GM19455 (cell line): ENCODE measurements at regions not wholly inside any gene's neighbourhood (a gene's known extent, or its start where the extent isn't known, plus 50 kb on each side); places are given as distances from the start of the nearest gene placed in this dataset.
"Not testable (repeated sequence)": the region's sequence is repeated elsewhere in the genome, so short reads cannot be mapped to it uniquely, and the experiment has no call there.

ENCODE experiments used
- ATAC-seq: cut with Tn5 transposase; IDR thresholded peaks from one replicate; pipeline ENCODE4 v1.9.1; 2021; ENCODE audit not compliant: unreplicated experiment

DNA sequence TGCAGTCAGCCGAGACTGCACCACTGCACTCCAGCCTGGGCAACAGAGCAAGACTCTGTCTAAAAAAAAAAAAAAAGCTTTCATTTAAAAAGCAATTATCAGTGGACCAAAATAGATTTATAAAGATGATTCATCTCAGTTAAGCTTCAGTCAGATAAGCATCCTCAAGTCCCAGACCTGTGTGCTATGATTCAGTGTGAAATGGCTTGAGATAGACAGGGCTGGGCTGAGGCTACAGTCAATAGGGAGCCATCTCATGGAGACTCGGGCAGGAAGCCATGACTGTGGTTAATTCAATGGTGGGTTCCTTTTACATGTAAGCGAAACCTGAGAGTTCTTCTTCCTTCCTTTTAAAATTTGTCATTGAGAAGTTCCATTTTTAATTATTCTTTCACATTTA, 276.0 kb downstream of the TFAP2A start:
- no peak for ATAC-seq

DNA sequence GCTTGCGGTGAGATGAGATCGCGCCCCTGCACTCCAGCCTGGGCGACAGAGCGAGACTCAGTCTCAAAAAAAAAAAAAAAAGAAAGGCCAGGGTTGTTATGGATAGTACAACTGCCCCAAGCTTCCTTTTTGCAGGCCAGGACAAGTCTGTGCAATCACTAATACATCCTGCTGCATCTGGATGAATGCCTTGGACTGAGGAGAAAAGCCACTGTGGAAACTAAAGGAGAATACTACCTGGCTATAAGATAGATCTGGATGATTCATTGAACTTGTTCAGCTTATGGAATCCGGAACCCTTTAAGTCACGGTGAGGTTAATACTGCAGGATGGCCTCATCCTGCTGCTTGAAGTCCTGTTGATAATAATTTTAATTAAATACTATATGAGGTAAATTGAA, 278.2 kb downstream of the TFAP2A start:
- ATAC-seq, result no peak

DNA sequence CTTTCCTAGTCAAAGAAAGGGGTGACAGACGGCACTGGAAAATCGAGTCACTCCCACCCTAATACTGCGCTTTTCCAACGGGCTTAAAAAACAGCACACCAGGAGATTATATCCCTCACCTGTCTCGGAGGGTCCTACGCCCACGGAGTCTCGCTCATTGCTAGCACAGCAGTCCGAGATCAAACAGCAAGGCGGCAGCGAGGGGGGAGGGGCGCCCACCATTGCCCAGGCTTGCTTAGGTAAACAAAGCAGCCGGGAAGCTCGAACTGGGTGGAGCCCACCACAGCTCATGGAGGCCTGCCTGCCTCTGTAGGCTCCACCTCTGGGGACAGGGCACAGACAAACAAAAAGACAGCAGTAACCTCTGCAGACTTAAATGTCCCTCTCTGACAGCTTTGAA, 280.7 kb downstream of the TFAP2A start:
- ATAC-seq, result not testable (repeated sequence)

DNA sequence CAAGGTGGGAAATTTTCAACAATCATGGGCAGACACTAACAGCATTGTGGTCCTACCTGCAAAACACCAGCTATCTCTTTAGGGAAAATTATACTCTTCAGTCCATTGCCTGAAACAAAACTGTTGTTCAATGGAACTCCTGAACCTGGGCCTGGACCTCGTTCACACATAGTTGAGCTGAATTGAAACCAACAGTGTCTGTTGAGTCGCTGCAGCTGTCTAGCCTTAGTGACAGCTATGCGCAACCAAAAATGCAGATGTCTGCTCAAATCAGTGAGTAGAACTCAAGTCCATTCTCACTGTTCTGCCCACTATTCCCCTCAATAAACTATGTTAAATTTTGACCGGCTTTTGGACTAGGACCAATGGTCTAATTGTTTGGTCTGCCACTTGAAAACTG, 286.2 kb downstream of the TFAP2A start:
- ATAC-seq, result no peak

DNA sequence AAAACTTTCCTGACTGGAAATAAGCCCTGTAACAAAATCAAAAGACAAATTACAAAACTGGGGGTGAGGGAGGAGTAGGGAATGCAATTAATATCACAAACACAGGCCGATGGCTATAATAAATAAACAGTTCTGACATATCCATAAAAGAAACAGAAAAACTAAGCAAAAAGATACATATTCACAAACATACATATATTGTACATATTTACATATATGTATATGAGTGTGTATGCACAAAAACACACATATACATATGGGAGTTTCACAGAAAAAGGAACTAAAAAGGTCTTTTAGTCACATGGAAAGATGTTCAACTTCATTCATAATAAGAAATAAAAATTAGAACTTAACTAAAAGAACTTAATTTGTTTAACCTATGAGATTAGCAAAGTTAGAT, 292.7 kb downstream of the TFAP2A start:
- no peak for ATAC-seq

DNA sequence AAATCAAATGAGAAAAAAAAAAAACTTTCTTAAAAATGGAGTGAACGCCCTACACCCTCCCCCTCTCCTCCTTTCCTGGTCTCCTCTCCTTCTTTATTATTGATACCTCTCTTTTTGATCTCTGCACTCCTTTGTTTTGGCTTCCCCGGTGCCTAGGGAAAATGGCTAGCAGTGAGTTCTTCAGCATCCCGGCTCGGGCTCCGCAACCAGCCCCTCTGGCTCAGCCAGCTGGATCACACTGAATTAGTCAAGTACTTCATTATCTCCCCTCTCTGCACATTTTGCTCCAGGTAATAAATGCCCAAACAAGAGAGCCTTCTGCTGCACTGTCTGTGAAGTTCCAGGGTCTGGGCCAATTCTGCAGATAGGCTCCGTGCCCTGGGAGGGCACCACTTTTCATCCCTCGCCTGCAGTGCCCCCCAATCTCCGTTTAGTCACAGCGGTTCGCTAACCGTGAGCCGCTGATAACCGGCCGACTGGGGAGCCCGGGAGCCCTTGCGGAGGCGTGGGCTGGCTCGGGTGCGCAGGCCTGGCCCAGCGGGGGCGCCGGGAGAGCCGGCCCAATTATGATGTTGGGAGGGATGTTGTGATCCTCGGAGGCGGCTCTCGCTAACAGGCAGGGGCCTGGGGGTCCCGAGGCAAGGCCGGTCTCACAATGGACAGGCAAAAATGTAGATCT, 301.9 kb downstream of the TFAP2A start:
- ATAC-seq, result no peak

DNA sequence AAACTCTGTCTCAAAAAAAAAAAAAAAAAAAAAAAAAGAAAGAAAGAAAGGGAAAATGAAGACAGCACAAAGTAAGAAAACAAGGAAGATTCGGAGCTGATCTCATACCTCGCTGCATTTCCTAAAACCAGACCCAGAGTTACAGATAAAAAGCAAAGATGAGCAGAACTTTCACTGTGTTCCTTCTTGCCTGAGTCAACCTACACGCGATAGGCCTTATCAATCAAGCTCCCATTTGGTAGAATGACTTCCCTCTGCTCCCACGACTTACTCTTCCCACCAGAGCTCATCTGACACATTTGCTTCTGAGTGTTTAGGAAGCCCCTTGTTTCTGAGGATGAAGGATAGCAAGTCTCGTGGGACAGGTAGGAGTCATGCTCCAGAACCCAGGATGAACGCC, 302.9 kb downstream of the TFAP2A start:
- ATAC-seq, result no peak

DNA sequence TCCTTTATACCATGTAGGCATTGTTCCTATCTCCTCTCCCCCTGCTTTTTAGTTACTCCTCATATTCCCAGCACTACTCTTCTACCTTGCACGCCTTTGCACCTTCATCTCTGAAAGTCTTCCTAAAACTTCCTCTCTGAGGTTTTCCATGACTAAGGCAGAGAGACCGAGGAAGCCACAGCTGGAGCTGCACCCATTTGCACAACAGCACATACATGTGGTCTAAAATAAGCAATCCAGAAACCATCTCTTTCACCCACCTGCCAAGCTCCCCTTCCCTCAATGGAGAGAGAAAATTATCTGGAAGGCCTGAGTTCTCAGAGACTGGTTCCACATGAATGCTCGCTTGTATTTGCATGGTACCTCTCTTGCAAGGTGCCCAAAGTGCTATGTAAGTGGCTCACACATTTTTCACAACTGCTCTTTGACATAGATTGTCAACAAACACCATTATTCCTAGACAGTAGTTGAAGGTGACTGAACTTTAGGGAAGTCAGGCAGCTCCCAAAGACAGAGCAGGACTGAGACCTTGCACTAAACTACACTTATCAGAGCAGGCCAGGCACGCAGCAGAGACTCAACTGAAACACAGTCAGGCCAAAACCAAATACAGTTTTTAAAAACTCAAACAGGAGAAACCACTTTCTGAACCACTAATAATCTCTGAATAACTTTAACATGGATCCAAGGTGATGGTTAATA, 313.2 kb downstream of the TFAP2A start:
- no peak for ATAC-seq

- ATAC-seq, result no peak
Observed at GRCh38 chr6:10099529-10100140, 315.2 kb downstream of the TFAP2A start.

- no peak for ATAC-seq
Observed at GRCh38 chr6:10098756-10099528, 315.9 kb downstream of the TFAP2A start.

DNA sequence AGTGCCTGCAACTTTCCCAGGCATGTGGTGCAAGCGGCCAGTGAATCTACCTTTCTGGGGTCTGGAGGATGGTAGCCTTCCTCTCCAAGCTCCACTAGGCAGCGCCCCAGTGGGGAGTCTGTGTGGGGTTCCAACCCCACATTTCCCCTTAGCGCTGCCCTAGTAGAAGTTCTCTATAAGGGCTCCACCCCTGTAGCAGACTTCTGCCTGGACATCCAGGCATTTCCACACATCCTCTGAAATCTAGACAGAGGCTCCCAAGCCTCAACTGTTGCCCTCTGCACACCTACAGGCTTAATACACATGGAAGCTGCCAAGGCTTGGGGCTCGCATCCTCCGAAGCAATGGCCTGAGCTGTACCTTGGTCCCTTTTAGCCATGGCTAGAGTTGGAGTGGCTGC, 321.6 kb downstream of the TFAP2A start:
- ATAC-seq, result no peak

DNA sequence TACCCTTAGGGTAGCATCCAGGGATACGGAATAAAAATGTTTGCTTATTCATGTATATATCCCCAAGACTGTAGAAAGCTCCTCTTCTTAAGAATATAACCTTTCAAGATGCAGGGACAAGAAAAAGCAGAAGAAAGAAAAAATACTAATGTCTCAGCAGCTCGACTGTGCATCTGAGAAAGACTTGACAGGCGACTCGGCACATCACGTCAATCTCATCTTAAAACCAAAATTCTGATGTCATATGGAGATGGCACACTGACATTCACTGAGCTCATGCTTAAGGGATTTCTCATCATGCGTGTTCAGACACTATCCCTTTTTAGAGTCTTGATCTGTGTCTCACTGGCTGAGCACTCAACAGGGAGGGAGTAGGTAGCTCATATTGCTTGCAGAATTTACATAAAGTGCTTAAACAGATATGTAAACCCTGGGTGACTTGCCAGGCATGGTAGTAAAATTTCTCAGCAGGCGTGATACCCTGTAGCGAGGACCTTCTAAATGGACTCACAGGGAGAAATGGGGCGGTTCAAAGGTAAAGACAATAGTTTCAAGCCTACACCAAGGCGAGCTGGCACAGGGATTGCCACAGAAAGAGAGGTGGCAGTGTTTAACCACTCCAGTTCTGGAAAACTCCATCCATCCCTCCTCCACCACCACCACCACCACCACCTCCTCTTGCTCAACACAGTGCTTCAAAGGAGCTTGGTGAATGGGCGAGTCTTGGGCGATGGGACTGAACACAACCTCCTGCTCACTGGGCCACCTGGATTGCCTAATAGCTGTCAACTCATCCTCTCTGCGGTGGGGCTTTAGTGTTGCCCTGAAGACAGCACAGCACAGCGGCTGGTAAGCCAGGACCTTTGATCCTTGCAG, 330.5 kb downstream of the TFAP2A start:
- no peak for ATAC-seq

- ATAC-seq, result no peak
Observed at GRCh38 chr6:10082385-10082784, 332.5 kb downstream of the TFAP2A start.

DNA sequence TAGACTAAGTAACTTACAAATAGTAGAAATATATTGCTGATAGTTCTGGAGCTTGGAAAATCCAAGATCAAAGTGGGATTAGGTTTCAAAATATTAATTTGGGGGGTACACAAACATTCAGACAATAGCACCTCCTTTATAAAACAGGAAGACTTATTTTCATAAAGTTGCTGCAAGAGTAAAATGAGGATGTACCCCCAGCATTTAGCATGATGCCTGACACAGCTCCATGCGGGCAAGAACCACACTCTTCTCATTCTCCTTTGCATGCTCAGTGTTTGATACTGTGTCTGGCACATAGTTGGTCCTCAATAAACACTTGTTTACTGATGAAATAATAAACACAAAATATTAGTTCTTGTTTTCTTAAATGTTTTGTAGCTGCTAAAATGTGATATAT, 332.9 kb downstream of the TFAP2A start:
- ATAC-seq, result no peak

DNA sequence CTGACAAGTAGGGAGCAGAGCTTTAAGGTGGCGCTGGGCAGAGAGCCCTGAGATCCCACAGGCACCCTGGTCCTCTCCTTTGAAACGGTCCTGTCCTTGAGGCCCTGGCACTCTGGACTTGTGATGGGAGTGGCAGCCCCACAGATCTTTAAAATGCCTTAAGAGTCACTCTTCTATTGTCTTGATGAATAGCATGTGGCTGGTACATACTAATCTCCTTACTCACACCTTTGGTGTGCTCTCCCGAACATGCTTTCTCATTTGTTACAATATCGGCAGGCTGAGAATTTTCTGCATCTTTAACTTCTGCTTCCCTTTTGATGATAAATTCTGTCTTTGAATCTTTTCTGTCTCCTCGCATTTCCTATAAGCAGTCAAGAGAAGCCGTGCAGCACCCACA, 333.8 kb downstream of the TFAP2A start:
- no peak for ATAC-seq

- no peak for ATAC-seq
Observed at GRCh38 chr6:10080561-10080960, 334.3 kb downstream of the TFAP2A start.

- ATAC-seq, result no peak
Observed at GRCh38 chr6:10078581-10078980, 336.3 kb downstream of the TFAP2A start.

DNA sequence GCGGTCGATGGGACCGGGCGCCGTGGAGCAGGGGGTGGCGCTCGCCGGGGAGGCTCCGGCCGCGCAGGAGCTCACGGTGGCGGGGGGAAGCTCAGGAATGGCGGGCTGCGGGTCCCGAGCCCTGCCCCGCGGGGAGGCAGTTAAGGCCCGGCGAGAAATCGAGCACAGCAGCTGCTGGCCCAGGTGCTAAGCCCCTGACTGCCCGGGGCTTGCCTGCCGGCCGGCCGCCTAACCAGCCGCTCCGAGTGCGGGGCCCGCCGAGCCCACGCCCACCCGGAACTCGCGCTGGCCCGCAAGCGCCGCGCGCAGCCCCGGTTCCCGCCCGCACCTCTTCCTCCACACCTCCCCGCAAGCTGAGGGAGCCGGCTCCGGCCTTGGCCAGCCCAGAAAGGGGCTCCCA, 340.1 kb downstream of the TFAP2A start:
- ATAC-seq, result not testable (repeated sequence)

DNA sequence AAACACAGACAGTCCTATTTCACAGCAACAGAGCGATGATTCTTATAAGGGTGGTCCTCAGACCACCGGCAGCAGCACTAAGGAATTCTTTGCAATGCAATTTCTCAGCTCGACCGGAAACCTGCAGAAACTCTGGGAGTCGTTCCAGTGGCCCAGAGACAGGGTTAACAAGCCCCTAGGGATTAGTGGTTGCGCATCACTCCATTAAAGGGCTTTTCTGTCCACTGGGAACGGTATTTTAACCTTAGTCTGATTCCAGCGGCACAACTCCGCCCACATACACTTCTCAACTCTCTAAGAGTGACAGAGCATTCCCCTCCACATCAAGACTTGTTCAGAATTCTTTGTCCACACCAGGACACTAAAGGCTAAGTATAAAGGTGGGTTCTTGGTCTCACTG, 341.5 kb downstream of the TFAP2A start:
- ATAC-seq, result no peak

- no peak for ATAC-seq
Observed at GRCh38 chr6:10071631-10072220, 343.1 kb downstream of the TFAP2A start.
